ENCODE measurements at regions not wholly inside any gene's neighbourhood (a gene's known extent, or its start where the extent isn't known, plus 50 kb on each side); places are given as distances from the start of the nearest gene placed in this dataset.

DNA sequence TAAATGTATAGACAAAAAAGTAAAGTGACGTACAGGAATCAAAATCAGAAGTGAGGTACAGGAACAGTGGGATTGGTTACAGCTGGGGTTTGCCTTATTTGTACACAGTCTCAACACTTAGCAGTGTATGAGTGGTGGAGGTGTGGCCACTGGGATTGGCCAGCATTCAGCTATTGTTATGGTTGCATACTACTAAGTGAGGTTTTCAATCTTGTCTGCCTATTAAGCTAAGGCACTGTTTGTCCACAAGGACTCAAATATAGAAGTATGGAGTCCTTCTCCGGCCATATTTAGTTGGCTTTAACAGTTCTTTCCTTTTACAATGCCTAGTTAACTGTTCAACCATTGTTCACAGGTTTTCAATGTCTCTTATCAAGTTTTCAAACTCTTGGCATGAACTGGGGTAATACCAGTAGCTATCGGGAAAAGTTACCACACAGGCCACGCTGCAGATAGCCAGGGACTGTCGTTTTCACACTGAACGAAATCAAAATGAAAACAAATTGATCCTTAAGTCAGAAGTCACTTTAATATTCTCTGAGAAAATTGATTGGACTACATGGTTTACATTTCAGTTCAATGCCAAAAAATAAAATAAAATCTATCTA lies 176.0 kb upstream of the FREM1 start:
- Histone ChIP-seq H2BK12ac (ENCODE audit: low read length in 2 of 2) (no peak overlapping the region), H3K27ac (ENCODE audit: low read length, poor library complexity, severe bottlenecking) (no peak overlapping the region), H4K91ac (ENCODE audit: low read length) (no peak overlapping the region), H2BK5ac (ENCODE audit: low read depth, low read length, poor library complexity, severe bottlenecking) (no peak overlapping the region), H3K4me1 (ENCODE audit: control insufficient read depth, insufficient read depth, low read depth, low read length) (no peaks in the 10 kb centered on the region), H4K8ac (ENCODE audit: low read length) (no peak overlapping the region), H3K14ac (ENCODE audit: low read length in 2 of 2) (no peak overlapping the region), H3K4me2 (ENCODE audit: low read length, poor library complexity, severe bottlenecking) (no peak overlapping the region), H3K27me3 (ENCODE audit: control insufficient read depth in 1 of 2, insufficient read depth in 1 of 2, low read length in 2 of 2) (peaks cover 0 to 12% of the 10 kb centered on the region in 2 experiments), H2AFZ (ENCODE audit: low read depth, low read length) (no peak overlapping the region), H3K23ac (ENCODE audit: low read length in 2 of 2) (no peak overlapping the region), H3K9ac (ENCODE audit: low read length) (no peak overlapping the region), H3K4ac (ENCODE audit: low read depth in 1 of 2, low read length in 2 of 2) (no peak overlapping the region), H2AK5ac (ENCODE audit: low read length, severe bottlenecking) (no peak overlapping the region), H3K79me1 (replicated peaks; ENCODE audit: low read length, poor library complexity, severe bottlenecking) (no peaks in the 10 kb centered on the region), H3K9me3 (ENCODE audit: control insufficient read depth, low read length) (no peaks in the 10 kb centered on the region), H2BK15ac (ENCODE audit: low read depth, poor library complexity, severe bottlenecking) (no peak overlapping the region), H3K18ac (ENCODE audit: low read depth in 1 of 2, low read length in 2 of 2) (no peak overlapping the region), H3K36me3 (ENCODE audit: control insufficient read depth in 1 of 2, insufficient read depth in 2 of 2, low read depth in 1 of 2, low read length in 2 of 2) (no peaks in the 10 kb centered on the region), H3K4me3 (ENCODE audit: insufficient read depth in 1 of 2, low read depth in 1 of 2, low read length in 2 of 2) (peak overlapping the region in 1 of 2 experiments; percentile 39), H2BK120ac (ENCODE audit: low read depth, low read length) (no peak overlapping the region)
- no peak for DNase-seq
- WGBS, result 90% methylated on average over 6 of the region's 6 CpGs

DNA sequence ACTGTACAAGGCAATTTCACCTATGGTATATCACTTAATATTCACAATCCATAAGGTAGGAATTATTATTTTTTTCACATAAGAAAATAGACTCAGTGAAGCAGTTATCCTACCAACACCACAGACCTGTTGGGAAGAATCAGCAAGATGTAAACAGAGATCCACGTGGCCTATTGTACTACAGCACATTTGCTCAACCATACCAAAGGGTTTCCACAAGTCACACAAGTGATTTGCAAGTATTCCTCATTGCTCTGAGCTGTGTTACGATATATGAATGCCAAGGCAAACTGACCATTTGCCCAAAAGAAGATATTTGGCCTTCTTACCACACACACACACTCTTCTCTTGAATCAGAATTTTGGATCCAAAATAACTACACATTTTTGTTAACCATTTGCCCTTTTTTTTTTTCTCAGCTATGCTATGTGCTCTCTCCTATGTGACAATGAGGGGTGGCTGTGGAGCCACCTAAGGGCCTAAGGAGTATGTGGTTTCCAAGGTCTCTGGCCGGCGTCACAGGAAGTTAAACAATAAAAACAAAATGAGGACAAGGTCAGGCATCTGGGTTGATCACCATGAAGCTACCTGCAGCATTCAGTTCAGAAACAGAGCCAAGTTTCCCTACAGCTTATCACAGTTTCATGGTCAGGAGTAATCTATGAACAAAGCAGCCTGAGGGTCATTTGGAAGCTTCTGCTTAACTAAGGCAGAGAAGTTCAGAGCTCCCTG lies 171.0 kb upstream of the FREM1 start:
- Histone ChIP-seq H2BK120ac (ENCODE audit: low read depth, low read length) (no peak overlapping the region), H3K23ac (ENCODE audit: low read length in 2 of 2) (no peak overlapping the region), H3K9ac (ENCODE audit: low read length) (no peak overlapping the region), H3K4me1 (ENCODE audit: control insufficient read depth, insufficient read depth, low read depth, low read length) (no peaks in the 10 kb centered on the region), H3K14ac (ENCODE audit: low read length in 2 of 2) (no peak overlapping the region), H2BK12ac (ENCODE audit: low read length in 2 of 2) (peak overlapping the region in 1 of 2 experiments; percentile 2), H2AK5ac (ENCODE audit: low read length, severe bottlenecking) (no peak overlapping the region), H3K4me2 (ENCODE audit: low read length, poor library complexity, severe bottlenecking) (no peak overlapping the region), H2BK5ac (ENCODE audit: low read depth, low read length, poor library complexity, severe bottlenecking) (no peak overlapping the region), H2BK15ac (ENCODE audit: low read depth, poor library complexity, severe bottlenecking) (no peak overlapping the region), H3K36me3 (ENCODE audit: control insufficient read depth in 1 of 2, insufficient read depth in 2 of 2, low read depth in 1 of 2, low read length in 2 of 2) (no peaks in the 10 kb centered on the region), H3K9me3 (ENCODE audit: control insufficient read depth, low read length) (no peaks in the 10 kb centered on the region), H3K4me3 (ENCODE audit: insufficient read depth in 1 of 2, low read depth in 1 of 2, low read length in 2 of 2) (no peak overlapping the region), H3K18ac (ENCODE audit: low read depth in 1 of 2, low read length in 2 of 2) (no peak overlapping the region), H2AFZ (ENCODE audit: low read depth, low read length) (no peak overlapping the region), H3K27ac (ENCODE audit: low read length, poor library complexity, severe bottlenecking) (no peak overlapping the region), H3K27me3 (ENCODE audit: control insufficient read depth in 1 of 2, insufficient read depth in 1 of 2, low read length in 2 of 2) (peaks cover 0 to 15% of the 10 kb centered on the region in 2 experiments), H4K8ac (ENCODE audit: low read length) (no peak overlapping the region), H3K4ac (ENCODE audit: low read depth in 1 of 2, low read length in 2 of 2) (no peak overlapping the region), H4K91ac (ENCODE audit: low read length) (no peak overlapping the region), H3K79me1 (replicated peaks; ENCODE audit: low read length, poor library complexity, severe bottlenecking) (no peaks in the 10 kb centered on the region)
- no peak for DNase-seq
- 87% methylated on average over 4 of the region's 4 CpGs for WGBS

DNA sequence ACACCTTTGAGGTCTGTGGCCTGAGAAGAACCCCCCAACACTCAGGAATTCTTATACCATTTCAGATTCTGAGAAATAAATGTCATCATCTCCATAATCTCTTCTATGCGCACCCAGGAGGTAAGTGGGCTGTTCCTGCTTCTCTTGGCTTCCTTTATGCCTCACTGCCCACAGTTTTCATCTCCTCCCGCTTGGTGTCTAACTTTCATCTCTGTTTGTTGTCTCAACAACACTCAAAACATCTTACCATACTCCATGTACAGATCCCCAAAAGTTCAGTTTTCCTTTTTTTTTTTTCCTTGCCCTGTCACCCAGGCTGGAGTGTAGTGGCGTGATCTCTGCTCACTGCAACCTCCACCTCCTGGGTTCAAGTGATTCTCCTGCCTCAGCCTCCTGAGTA lies 170.2 kb upstream of the FREM1 start:
- H3K36me3 ChIP-seq (ENCODE audit: control insufficient read depth in 1 of 2, insufficient read depth in 2 of 2, low read depth in 1 of 2, low read length in 2 of 2), result no peaks in the 10 kb centered on the region
- H3K79me1 ChIP-seq (replicated peaks; ENCODE audit: low read length, poor library complexity, severe bottlenecking), result no peaks in the 10 kb centered on the region
- no peak overlapping the region for H4K8ac ChIP-seq (ENCODE audit: low read length)
- H4K91ac ChIP-seq (ENCODE audit: low read length), result no peak overlapping the region
- no peak overlapping the region for H3K23ac ChIP-seq (ENCODE audit: low read length in 2 of 2)
- no peak overlapping the region for H2BK12ac ChIP-seq (ENCODE audit: low read length in 2 of 2)
- H3K9ac ChIP-seq (ENCODE audit: low read length), result no peak overlapping the region
- H3K14ac ChIP-seq (ENCODE audit: low read length in 2 of 2), result no peak overlapping the region
- H2AK5ac ChIP-seq (ENCODE audit: low read length, severe bottlenecking), result no peak overlapping the region
- H3K4ac ChIP-seq (ENCODE audit: low read depth in 1 of 2, low read length in 2 of 2), result no peak overlapping the region
- no peak overlapping the region for H2BK120ac ChIP-seq (ENCODE audit: low read depth, low read length)
- WGBS, result 90% methylated on average over 2 of the region's 3 CpGs
- H2AFZ ChIP-seq (ENCODE audit: low read depth, low read length), result no peak overlapping the region
- H3K9me3 ChIP-seq (ENCODE audit: control insufficient read depth, low read length), result no peaks in the 10 kb centered on the region
- H2BK15ac ChIP-seq (ENCODE audit: low read depth, poor library complexity, severe bottlenecking), result no peak overlapping the region
- no peak overlapping the region for H3K18ac ChIP-seq (ENCODE audit: low read depth in 1 of 2, low read length in 2 of 2)
- H3K4me3 ChIP-seq (ENCODE audit: insufficient read depth in 1 of 2, low read depth in 1 of 2, low read length in 2 of 2), result no peak overlapping the region
- H3K4me1 ChIP-seq (ENCODE audit: control insufficient read depth, insufficient read depth, low read depth, low read length), result no peaks in the 10 kb centered on the region
- H3K27ac ChIP-seq (ENCODE audit: low read length, poor library complexity, severe bottlenecking), result no peak overlapping the region
- no peak overlapping the region for H2BK5ac ChIP-seq (ENCODE audit: low read depth, low read length, poor library complexity, severe bottlenecking)
- no peak overlapping the region for H3K4me2 ChIP-seq (ENCODE audit: low read length, poor library complexity, severe bottlenecking)
- no peak for DNase-seq
- peaks cover 0 to 15% of the 10 kb centered on the region in 2 experiments for H3K27me3 ChIP-seq (ENCODE audit: control insufficient read depth in 1 of 2, insufficient read depth in 1 of 2, low read length in 2 of 2)

DNA sequence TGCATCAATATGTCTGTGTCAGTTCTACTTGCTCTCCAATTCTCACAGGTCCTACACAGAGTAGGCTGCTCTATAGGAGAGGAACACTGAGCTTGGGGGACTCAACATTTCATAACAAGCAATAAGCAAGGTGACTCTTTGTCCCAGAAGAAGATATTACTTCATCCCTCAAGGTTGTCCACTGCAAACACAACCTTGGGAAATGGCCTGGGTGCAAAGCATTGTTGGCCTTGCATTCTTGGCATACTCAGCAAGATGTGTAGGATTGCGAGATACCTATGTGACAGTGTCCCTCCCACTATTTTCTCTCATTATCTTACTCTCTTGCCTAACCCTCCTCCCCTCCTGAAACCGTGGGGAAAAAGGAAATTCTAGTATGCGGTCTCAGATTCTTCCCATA lies 169.8 kb upstream of the FREM1 start:
- Histone ChIP-seq H2AFZ (ENCODE audit: low read depth, low read length) (no peak overlapping the region), H3K36me3 (ENCODE audit: control insufficient read depth in 1 of 2, insufficient read depth in 2 of 2, low read depth in 1 of 2, low read length in 2 of 2) (no peaks in the 10 kb centered on the region), H3K27me3 (ENCODE audit: control insufficient read depth in 1 of 2, insufficient read depth in 1 of 2, low read length in 2 of 2) (peaks cover 0 to 15% of the 10 kb centered on the region in 2 experiments)

More for the DNA sequence above, 169.8 kb upstream of the FREM1 start:
- no peak overlapping the region for H3K18ac ChIP-seq (ENCODE audit: low read depth in 1 of 2, low read length in 2 of 2)
- no peak overlapping the region for H4K91ac ChIP-seq (ENCODE audit: low read length)
- H3K9me3 ChIP-seq (ENCODE audit: control insufficient read depth, low read length), result no peaks in the 10 kb centered on the region
- no peak overlapping the region for H3K23ac ChIP-seq (ENCODE audit: low read length in 2 of 2)
- no peak overlapping the region for H3K14ac ChIP-seq (ENCODE audit: low read length in 2 of 2)
- no peak overlapping the region for H2BK15ac ChIP-seq (ENCODE audit: low read depth, poor library complexity, severe bottlenecking)
- H3K4me2 ChIP-seq (ENCODE audit: low read length, poor library complexity, severe bottlenecking), result no peak overlapping the region
- H3K79me1 ChIP-seq (replicated peaks; ENCODE audit: low read length, poor library complexity, severe bottlenecking), result no peaks in the 10 kb centered on the region
- WGBS, result 88% methylated on average over 3 of the region's 3 CpGs
- no peaks in the 10 kb centered on the region for H3K4me1 ChIP-seq (ENCODE audit: control insufficient read depth, insufficient read depth, low read depth, low read length)
- H2BK12ac ChIP-seq (ENCODE audit: low read length in 2 of 2), result peak overlapping the region in 1 of 2 experiments; percentile 7
- H3K9ac ChIP-seq (ENCODE audit: low read length), result no peak overlapping the region
- H3K4ac ChIP-seq (ENCODE audit: low read depth in 1 of 2, low read length in 2 of 2), result no peak overlapping the region
- no peak overlapping the region for H3K27ac ChIP-seq (ENCODE audit: low read length, poor library complexity, severe bottlenecking)
- DNase-seq, result no peak
- no peak overlapping the region for H4K8ac ChIP-seq (ENCODE audit: low read length)
- H2BK5ac ChIP-seq (ENCODE audit: low read depth, low read length, poor library complexity, severe bottlenecking), result no peak overlapping the region
- no peak overlapping the region for H3K4me3 ChIP-seq (ENCODE audit: insufficient read depth in 1 of 2, low read depth in 1 of 2, low read length in 2 of 2)
- H2AK5ac ChIP-seq (ENCODE audit: low read length, severe bottlenecking), result no peak overlapping the region
- no peak overlapping the region for H2BK120ac ChIP-seq (ENCODE audit: low read depth, low read length)

Measured in mesenchymal stem cell (in vitro differentiated cells and primary cell).